DOHH2 (cell line): ENCODE measurements at regions not wholly inside any gene's neighbourhood (a gene's known extent, or its start where the extent isn't known, plus 50 kb on each side); places are given as distances from the start of the nearest gene placed in this dataset.
"Not testable (repeated sequence)": the region's sequence is repeated elsewhere in the genome, so short reads cannot be mapped to it uniquely, and the experiment has no call there.

Source experiments
- H3F3A ChIP-seq: fragments of 200-600 bp; sonication (generic), shearing (Covaris generic); 2 replicates; pipeline ENCODE4 v1.6.0; 2016; ENCODE audit warnings: antibody characterized with exemption, mild to moderate bottlenecking; ENCODE audit not compliant: control insufficient read depth, insufficient read depth
- H3K27ac ChIP-seq: fragments of 200-600 bp; sonication (generic); 2 replicates; pipeline ENCODE4 v1.5.1; 2014; ENCODE audit warnings: low read depth, mild to moderate bottlenecking, low read length, moderate library complexity
- H3K27me3 ChIP-seq: fragments of 200-600 bp; sonication (generic); 2 replicates; pipeline ENCODE4 v1.6.1; 2014; ENCODE audit warnings: mild to moderate bottlenecking, low read length, mixed read lengths; ENCODE audit not compliant: control insufficient read depth
- H3K36me3 ChIP-seq: fragments of 200-600 bp; sonication (generic); 2 replicates; pipeline ENCODE4 v1.6.1; 2014; ENCODE audit warnings: mild to moderate bottlenecking, low read length, moderate library complexity, mixed read lengths; ENCODE audit not compliant: control insufficient read depth
- H3K4me1 ChIP-seq: fragments of 200-600 bp; sonication (generic); 2 replicates; pipeline ENCODE4 v1.6.1; 2014; ENCODE audit warnings: mild to moderate bottlenecking, low read length, mixed read lengths; ENCODE audit not compliant: control insufficient read depth
- H3K4me2 ChIP-seq: fragments of 200-600 bp; sonication (generic); 2 replicates; pipeline ENCODE4 v1.6.0; 2014; ENCODE audit warnings: mild to moderate bottlenecking, low read length, moderate library complexity
- H3K4me3 ChIP-seq: fragments of 200-600 bp; sonication (generic); 2 replicates; pipeline ENCODE4 v1.5.1; 2014; ENCODE audit warnings: mild to moderate bottlenecking, low read length, mixed read lengths
- H3K79me2 ChIP-seq: fragments of 200-600 bp; sonication (generic); 2 replicates; pipeline ENCODE4 v1.6.1; 2014; ENCODE audit warnings: mild to moderate bottlenecking, low read length, mixed read lengths; ENCODE audit not compliant: control insufficient read depth
- H3K9me2 ChIP-seq: fragments of 200-600 bp; sonication (generic); replicated peaks from 2 replicates; pipeline ENCODE4 v1.6.1; 2014; ENCODE audit warnings: mild to moderate bottlenecking, low read length, mixed read lengths; ENCODE audit not compliant: control insufficient read depth
- H3K9me3 ChIP-seq: fragments of 200-600 bp; sonication (generic); 2 replicates; pipeline ENCODE4 v1.6.1; 2014; ENCODE audit warnings: antibody characterized with exemption, low read length, mixed read lengths; ENCODE audit not compliant: control insufficient read depth, insufficient read depth
- H4K20me1 ChIP-seq: fragments of 200-600 bp; sonication (generic); 2 replicates; pipeline ENCODE4 v1.6.0; 2014; ENCODE audit warnings: low read depth, mild to moderate bottlenecking, antibody characterized with exemption, low read length, moderate library complexity; ENCODE audit not compliant: control insufficient read depth, insufficient read depth
- EZH2phosphoT487 ChIP-seq: fragments of 200-600 bp; sonication (generic); IDR thresholded peaks from 2 replicates; pipeline ENCODE4 v1.6.1; 2017; ENCODE audit warnings: borderline replicate concordance, mild to moderate bottlenecking, antibody characterized with exemption, low read length, moderate library complexity, mixed read lengths
- TF ChIP-seq, protein P1 (sequence below): fragments of 200-600 bp; sonication (generic); IDR thresholded peaks from one replicate; pipeline ENCODE4 v1.5.1; 2014; ENCODE audit warnings: antibody characterized with exemption, mild to moderate bottlenecking, low read depth, low read length; ENCODE audit not compliant: poor library complexity, severe bottlenecking

DNA sequence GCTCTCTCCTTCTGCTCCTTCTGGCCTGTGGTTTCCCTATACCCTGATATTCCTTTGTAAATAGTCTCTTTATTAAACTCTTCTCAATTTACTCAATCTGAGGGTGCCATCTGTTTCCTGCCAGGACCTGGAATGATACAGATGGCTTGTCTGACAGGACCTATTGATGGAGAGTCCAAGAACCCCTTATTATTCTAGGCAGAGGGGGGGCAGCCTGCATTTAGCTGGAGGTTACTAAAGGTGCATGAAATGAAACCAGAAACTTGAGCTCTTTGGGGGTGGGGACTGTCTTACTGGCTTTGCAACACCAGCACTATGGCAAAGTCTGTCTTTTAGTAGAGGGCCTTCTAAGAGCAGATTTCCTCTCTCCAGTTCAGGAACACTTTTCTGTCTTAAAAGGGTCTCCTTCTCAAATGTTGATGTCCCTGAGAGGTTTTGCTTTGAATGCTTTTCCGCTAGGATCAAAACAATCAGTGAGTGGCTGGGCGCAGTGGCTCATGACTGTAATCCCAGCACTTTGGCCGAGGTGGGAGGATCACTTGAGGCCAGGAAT lies 162.5 kb upstream of the MED14 start:
- Histone ChIP-seq H3K4me3 (no peak overlapping the region), H3K27ac (no peak overlapping the region), H3K9me3 (no peaks in the 10 kb centered on the region), H3K9me2 (no peaks in the 10 kb centered on the region), H3K4me2 (no peak overlapping the region), H3K79me2 (no peaks in the 10 kb centered on the region), H3F3A (no peaks in the 10 kb centered on the region), H4K20me1 (no peaks in the 10 kb centered on the region), H3K36me3 (no peaks in the 10 kb centered on the region), H3K4me1 (no peaks in the 10 kb centered on the region), H3K27me3 (no peaks in the 10 kb centered on the region)
- TF ChIP-seq, protein P1, sequence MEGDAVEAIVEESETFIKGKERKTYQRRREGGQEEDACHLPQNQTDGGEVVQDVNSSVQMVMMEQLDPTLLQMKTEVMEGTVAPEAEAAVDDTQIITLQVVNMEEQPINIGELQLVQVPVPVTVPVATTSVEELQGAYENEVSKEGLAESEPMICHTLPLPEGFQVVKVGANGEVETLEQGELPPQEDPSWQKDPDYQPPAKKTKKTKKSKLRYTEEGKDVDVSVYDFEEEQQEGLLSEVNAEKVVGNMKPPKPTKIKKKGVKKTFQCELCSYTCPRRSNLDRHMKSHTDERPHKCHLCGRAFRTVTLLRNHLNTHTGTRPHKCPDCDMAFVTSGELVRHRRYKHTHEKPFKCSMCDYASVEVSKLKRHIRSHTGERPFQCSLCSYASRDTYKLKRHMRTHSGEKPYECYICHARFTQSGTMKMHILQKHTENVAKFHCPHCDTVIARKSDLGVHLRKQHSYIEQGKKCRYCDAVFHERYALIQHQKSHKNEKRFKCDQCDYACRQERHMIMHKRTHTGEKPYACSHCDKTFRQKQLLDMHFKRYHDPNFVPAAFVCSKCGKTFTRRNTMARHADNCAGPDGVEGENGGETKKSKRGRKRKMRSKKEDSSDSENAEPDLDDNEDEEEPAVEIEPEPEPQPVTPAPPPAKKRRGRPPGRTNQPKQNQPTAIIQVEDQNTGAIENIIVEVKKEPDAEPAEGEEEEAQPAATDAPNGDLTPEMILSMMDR: no peak
- no peak for TF ChIP-seq EZH2phosphoT487

DNA sequence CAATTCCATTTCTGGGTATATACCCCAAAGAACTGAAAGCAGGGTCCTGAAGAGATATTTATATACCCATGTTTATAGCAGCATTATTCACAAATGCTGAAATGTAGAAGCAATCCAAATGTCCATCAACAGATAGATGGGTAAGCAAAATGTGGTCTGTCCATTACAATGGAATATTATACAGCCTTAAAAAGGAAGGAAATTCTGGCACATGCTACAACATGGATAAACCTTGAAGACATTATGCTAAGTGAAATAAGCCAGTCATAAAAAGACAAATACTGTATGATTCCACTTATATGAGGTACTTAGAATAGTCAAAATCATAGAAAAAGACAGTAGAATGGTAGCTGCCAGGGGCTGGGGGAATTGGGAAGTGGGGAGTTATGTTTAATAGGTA lies 169.4 kb upstream of the MED14 start:
- not testable (repeated sequence) for H3K4me1 ChIP-seq, H3K9me2 ChIP-seq, H3K79me2 ChIP-seq, H3K4me2 ChIP-seq, H3K9me3 ChIP-seq, H3K4me3 ChIP-seq, H4K20me1 ChIP-seq, H3K36me3 ChIP-seq, H3K27me3 ChIP-seq, H3K27ac ChIP-seq, H3F3A ChIP-seq

DNA sequence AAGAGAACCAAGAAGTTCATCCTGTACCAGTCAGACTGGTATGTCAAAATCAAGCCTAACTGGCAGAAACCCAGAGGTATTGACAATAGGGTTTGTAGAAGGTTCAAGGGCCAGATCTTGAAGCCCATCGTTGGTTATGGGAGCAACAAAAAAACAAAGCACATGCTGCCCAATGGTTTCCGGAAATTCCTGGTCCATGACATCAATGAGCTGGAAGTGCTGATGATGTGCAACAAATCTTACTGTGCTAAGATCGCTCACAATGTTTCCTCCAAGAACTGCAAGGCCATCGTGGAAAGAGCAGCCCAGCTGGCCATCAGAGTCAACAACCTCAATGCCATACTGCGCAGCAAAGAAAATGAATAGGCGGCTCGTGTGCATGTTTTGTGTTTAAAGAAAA lies 172.7 kb upstream of the MED14 start:
- H3F3A ChIP-seq: no peaks in the 10 kb centered on the region
- no peaks in the 10 kb centered on the region for H3K9me3 ChIP-seq
- H3K79me2 ChIP-seq: no peaks in the 10 kb centered on the region
- H4K20me1 ChIP-seq: no peaks in the 10 kb centered on the region
- H3K9me2 ChIP-seq: no peaks in the 10 kb centered on the region
- TF ChIP-seq, protein P1: no peak
- no peak for TF ChIP-seq EZH2phosphoT487
- H3K27ac ChIP-seq: no peak overlapping the region
- no peak overlapping the region for H3K4me3 ChIP-seq
- no peak overlapping the region for H3K4me2 ChIP-seq
- no peaks in the 10 kb centered on the region for H3K36me3 ChIP-seq
- no peaks in the 10 kb centered on the region for H3K27me3 ChIP-seq
- H3K4me1 ChIP-seq: no peaks in the 10 kb centered on the region

DNA sequence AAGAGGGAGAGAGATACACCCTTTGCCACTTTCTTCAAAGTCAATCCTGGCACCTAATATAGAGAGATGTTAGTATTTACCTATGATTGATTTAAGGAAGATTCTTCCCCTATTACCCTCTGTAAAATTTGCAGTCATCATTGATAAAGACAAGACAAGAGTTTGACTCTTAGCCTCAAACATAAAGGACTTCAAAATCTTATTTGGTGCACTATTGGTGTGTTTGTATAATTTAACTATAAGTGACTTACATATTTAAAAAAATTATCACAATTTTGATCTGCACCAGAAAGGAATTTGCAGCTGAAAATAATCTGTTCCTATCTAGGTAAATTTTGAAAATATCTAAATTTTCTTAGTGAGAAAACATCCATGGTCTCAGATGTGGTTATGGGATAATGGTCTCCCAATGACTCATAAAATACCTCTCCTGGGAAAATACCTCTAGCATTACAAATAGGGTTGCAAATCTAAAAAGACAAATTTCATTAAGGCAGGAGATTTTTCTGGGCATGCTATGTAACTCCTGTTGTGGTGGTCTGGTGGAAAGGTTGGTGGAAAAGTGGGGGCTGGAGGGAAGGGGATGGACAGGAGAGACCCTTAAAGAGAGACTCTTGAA lies 173.6 kb upstream of the MED14 start:
- Histone ChIP-seq H3K27me3 (no peaks in the 10 kb centered on the region), H3K4me3 (no peak overlapping the region), H3K27ac (no peak overlapping the region), H3K79me2 (no peaks in the 10 kb centered on the region), H3K36me3 (no peaks in the 10 kb centered on the region), H3K9me3 (no peaks in the 10 kb centered on the region), H3K4me2 (no peak overlapping the region), H3K4me1 (no peaks in the 10 kb centered on the region), H3F3A (no peaks in the 10 kb centered on the region), H3K9me2 (no peaks in the 10 kb centered on the region), H4K20me1 (no peaks in the 10 kb centered on the region)
- no peak for TF ChIP-seq EZH2phosphoT487
- TF ChIP-seq, protein P1: no peak
